Cardiac muscle cell (in vitro differentiated cells and primary cell): ENCODE measurements at regions not wholly inside any gene's neighbourhood (a gene's known extent, or its start where the extent isn't known, plus 50 kb on each side); places are given as distances from the start of the nearest gene placed in this dataset.

Experiments
- DNase-seq, 2 donors: peaks; one replicate each; pipeline versions ENCODE4 v3.0.0 to v3.0.0-alpha.2; 2010 to 2017; ENCODE audit warnings: low read depth in 1 of 2, low spot score in 1 of 2
- H3K27ac ChIP-seq: fragments of 200-600 bp; sonication (generic); 2 replicates; pipeline ENCODE4 v1.5.1; 2016
- H3K27me3 ChIP-seq: fragments of 200-600 bp; sonication (generic); 2 replicates; pipeline ENCODE4 v1.6.0; 2016; ENCODE audit warnings: control low read depth
- H3K36me3 ChIP-seq: fragments of 200-600 bp; sonication (generic); 2 replicates; pipeline ENCODE4 v1.5.1; 2016; ENCODE audit warnings: control low read depth
- H3K4me1 ChIP-seq: fragments of 200-600 bp; sonication (generic); 2 replicates; pipeline ENCODE4 v1.8.1; 2017; ENCODE audit warnings: low read depth, mild to moderate bottlenecking, mixed run types
- H3K4me3 ChIP-seq: fragments of 200-600 bp; sonication (generic); 2 replicates; pipeline ENCODE4 v1.5.1; 2016; ENCODE audit warnings: mild to moderate bottlenecking
- H3K9me3 ChIP-seq: fragments of 200-600 bp; sonication (generic); 2 replicates; pipeline ENCODE4 v1.5.1; 2017; ENCODE audit warnings: low read depth, mild to moderate bottlenecking, control low read depth
- TF ChIP-seq, protein P1 (sequence below): IDR thresholded peaks from 2 replicates; pipeline ENCODE4 v1.5.1; 2012; ENCODE audit warnings: low read depth, mild to moderate bottlenecking, low read length

DNA sequence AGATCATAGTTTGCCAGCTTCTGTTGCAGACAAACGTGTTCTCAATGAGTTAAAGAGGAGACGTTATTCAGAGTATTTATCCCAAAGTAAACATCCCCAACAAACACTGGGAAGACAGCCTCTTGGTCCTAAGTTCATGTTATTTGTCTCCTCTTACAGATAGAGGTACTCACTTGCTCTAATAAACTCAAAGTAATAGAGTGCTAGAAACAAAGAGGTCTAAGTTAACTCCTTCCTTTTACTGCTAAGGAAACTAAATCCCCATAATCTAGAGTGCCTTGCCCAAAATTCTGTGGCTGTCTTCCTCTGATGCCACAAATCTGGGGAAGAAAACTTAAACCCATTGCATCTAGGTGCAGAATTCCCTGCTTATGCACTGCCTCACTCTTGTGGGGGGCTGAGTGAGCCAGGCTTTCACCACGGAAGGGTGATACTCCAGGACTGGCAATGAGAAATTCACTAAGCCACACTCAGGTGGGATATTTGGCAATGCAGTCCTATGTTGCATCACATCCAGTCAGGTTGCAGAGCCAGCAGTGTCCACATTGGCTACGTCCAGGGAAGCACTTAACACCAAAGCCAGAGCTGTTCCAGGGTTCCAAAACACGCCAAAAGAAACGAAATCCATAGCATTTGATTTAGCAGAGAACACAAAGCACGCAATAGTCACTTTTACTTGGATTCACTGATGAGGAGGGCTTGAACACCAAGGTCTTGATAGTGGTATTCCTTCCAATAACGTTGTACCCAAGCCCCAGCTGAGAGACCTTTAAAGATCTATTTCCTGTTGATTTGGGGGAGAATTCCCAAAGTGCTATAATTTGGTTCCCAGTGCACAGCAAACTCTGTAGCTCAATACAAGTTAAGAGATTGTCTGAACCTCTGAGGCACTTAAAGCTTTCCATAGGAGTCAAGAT, 81.0 kb upstream of the FOXQ1 start:
- H3K36me3 ChIP-seq: no peaks in the 10 kb centered on the region
- TF ChIP-seq, protein P1, sequence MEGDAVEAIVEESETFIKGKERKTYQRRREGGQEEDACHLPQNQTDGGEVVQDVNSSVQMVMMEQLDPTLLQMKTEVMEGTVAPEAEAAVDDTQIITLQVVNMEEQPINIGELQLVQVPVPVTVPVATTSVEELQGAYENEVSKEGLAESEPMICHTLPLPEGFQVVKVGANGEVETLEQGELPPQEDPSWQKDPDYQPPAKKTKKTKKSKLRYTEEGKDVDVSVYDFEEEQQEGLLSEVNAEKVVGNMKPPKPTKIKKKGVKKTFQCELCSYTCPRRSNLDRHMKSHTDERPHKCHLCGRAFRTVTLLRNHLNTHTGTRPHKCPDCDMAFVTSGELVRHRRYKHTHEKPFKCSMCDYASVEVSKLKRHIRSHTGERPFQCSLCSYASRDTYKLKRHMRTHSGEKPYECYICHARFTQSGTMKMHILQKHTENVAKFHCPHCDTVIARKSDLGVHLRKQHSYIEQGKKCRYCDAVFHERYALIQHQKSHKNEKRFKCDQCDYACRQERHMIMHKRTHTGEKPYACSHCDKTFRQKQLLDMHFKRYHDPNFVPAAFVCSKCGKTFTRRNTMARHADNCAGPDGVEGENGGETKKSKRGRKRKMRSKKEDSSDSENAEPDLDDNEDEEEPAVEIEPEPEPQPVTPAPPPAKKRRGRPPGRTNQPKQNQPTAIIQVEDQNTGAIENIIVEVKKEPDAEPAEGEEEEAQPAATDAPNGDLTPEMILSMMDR: no peak
- peaks cover 36% of the 10 kb centered on the region for H3K27me3 ChIP-seq
- H3K4me3 ChIP-seq: no peak overlapping the region
- H3K27ac ChIP-seq: no peak overlapping the region
- DNase-seq: no peak
- H3K4me1 ChIP-seq: no peaks in the 10 kb centered on the region
- no peaks in the 10 kb centered on the region for H3K9me3 ChIP-seq

DNA sequence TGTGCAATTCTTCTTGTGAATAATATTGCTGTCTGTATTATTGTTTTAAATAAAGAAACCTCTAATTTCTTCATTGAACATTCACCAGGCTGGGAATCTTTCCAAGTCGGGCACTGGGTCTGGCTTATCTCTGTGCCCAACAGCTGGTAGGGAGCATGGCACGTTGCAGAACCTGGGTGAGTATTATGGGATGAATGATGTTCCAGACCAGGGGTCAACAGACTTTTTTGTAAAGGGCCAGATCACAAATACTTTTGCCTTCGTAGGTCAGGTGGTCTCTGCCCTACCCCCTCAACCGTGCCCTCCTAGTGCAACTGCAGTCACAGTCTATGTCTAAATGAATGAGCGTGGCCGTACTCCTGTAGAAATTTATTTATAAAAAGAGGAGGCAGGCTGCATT, 81.6 kb upstream of the FOXQ1 start:
- no peaks in the 10 kb centered on the region for H3K9me3 ChIP-seq
- no peak overlapping the region for H3K4me3 ChIP-seq
- TF ChIP-seq, protein P1: no peak
- H3K4me1 ChIP-seq: no peaks in the 10 kb centered on the region
- no peak overlapping the region for H3K27ac ChIP-seq
- no peaks in the 10 kb centered on the region for H3K36me3 ChIP-seq
- peaks cover 31% of the 10 kb centered on the region for H3K27me3 ChIP-seq
- no peak for DNase-seq

DNA sequence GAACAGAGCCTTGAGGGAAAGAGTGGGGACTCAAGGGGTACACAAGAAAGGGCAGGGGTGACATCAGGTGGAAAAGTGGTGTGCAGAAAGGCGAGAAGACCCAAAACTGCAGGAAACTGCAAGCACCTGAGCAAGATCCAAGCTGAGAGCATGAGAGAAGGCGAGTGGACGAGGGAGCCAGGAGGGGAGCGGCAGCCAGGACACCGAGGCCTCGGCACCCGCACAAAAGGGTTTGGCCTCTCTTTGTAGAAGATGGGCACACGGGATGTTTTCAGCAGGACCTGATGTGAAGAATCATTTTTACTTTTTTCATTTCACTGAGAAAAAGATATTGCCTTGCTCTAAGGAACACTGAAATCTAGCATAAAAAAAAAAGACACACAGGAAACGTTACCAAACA, 82.1 kb upstream of the FOXQ1 start:
- Histone ChIP-seq H3K27me3 (peaks cover 30% of the 10 kb centered on the region), H3K36me3 (no peaks in the 10 kb centered on the region), H3K4me3 (no peak overlapping the region), H3K9me3 (no peaks in the 10 kb centered on the region), H3K27ac (no peak overlapping the region), H3K4me1 (no peaks in the 10 kb centered on the region)
- DNase-seq: no peak
- TF ChIP-seq, protein P1: no peak

DNA sequence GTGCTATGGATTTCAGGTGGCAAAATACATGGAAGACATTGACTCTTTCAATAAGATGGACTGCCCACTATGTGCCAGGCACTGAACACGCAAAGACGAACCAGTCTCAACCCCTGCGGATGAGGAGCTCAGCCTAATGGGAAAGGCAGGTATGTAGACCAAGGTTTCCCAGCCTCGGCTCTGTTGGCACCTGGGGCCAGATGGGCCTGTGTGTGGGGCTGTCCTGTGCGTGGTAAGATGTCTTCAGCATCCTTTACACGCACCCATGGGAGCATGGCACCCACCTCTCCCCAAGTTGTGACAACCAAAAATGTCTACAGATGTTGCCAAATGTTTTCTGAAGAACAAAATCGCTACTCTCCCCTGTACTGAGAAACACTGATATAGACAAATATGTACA, 82.6 kb upstream of the FOXQ1 start:
- DNase-seq: no peak
- TF ChIP-seq, protein P1: no peak
- H3K4me3 ChIP-seq: no peak overlapping the region

DNA sequence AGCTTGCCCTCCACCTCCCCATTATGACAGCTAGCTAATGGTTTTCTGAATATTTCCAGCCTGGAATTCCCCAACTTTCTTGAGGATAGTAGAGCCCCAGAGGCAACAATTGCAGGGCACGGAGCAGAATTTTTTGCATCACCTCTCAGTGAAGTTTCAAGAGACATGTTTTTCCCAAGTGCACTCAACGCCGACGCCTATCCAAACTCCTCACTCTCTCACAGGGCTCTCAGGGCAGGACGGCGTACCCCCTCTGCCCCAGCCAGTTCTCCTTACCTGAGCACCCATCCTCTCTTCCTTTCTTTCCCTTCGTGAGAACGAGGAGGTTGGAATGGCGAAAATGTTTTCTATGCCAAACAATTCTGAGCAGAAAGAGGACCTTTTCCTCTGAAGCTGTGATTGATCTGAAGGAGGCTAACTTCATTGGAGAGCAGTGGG, 83.1 kb upstream of the FOXQ1 start:
- H3K4me1 ChIP-seq: no peaks in the 10 kb centered on the region
- no peak overlapping the region for H3K27ac ChIP-seq
- no peaks in the 10 kb centered on the region for H3K36me3 ChIP-seq
- H3K4me3 ChIP-seq: no peak overlapping the region
- DNase-seq: no peak
- no peaks in the 10 kb centered on the region for H3K9me3 ChIP-seq
- peaks cover 25% of the 10 kb centered on the region for H3K27me3 ChIP-seq
- TF ChIP-seq, protein P1: no peak

More for the DNA sequence above, 82.6 kb upstream of the FOXQ1 start:
- Histone ChIP-seq H3K9me3 (no peaks in the 10 kb centered on the region), H3K36me3 (no peaks in the 10 kb centered on the region), H3K27me3 (peaks cover 27% of the 10 kb centered on the region), H3K4me1 (no peaks in the 10 kb centered on the region), H3K27ac (no peak overlapping the region)
